ENCODE measurements at regions not wholly inside any gene's neighbourhood (a gene's known extent, or its start where the extent isn't known, plus 50 kb on each side); places are given as distances from the start of the nearest gene placed in this dataset.

DNA sequence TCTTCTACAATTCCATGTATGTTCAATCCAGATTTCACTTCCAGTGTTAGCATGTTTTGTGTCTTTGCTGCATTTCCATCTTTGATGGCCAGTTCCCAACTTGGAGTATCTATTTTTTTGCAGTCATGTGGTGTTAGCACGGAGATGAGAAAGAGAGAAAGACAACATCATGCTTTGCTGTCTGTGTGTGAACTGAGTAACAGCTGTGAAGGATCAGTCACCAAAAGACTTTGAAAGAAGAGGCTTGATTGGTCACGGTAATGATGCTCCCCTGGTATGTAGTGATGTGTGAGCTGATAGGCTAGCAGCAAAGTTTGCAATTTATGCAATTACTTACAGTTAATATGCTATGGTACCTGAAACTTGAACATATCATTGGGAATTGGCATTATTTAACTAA is 731.3 kb upstream of the NRSN1 start:
- H3K36me3 ChIP-seq (ENCODE audit: control insufficient read depth in 2 of 2, insufficient read depth in 1 of 2, low read length in 2 of 2) = no peaks in the 10 kb centered on the region
- POLR2A ChIA-PET = no interaction called here
- no peaks in the 10 kb centered on the region for H3K4me1 ChIP-seq (ENCODE audit: control insufficient read depth, insufficient read depth, low read length)
- H3K27ac ChIP-seq (ENCODE audit: extremely low read depth, low read depth, low read length) = no peak overlapping the region
- H3K9me3 ChIP-seq (ENCODE audit: control insufficient read depth, insufficient read depth, low read depth, low read length) = no peaks in the 10 kb centered on the region
- no peak overlapping the region for H3K4me3 ChIP-seq (ENCODE audit: low read depth, low read length)
- CTCF ChIA-PET = no interaction called here
- TF ChIP-seq ZNF37A (tag by site-specific recombination; IDR thresholded peaks at IDR 0.05) (no peak), ZNF513 (tag by site-specific recombination; IDR thresholded peaks at IDR 0.05) (no peak), WT1 (tag by site-specific recombination; IDR thresholded peaks at IDR 0.05) (no peak), ZNF202 (tag by site-specific recombination; IDR thresholded peaks at IDR 0.05; ENCODE audit: borderline replicate concordance) (no peak), ZNF837 (tag by site-specific recombination; IDR thresholded peaks at IDR 0.05) (no peak), SP7 (tag by site-specific recombination; IDR thresholded peaks at IDR 0.05) (no peak), ZNF24 (tag by site-specific recombination; IDR thresholded peaks at IDR 0.05) (no peak), ZNF366 (tag by site-specific recombination; conservative IDR thresholded peaks at IDR 0.05) (no peak), ZNF133 (tag by site-specific recombination; IDR thresholded peaks at IDR 0.05) (no peak), ZXDB (tag by site-specific recombination; IDR thresholded peaks at IDR 0.05) (no peak), ZNF391 (tag by site-specific recombination; IDR thresholded peaks at IDR 0.05; ENCODE audit: borderline replicate concordance, low read depth) (no peak), ZNF776 (tag by site-specific recombination; IDR thresholded peaks at IDR 0.05; ENCODE audit: borderline replicate concordance) (no peak), ZFHX2 (tag by site-specific recombination; conservative IDR thresholded peaks at IDR 0.05) (no peak), ZNF645 (tag by site-specific recombination; IDR thresholded peaks at IDR 0.05) (no peak), ZNF629 (tag by site-specific recombination; IDR thresholded peaks at IDR 0.05) (no peak)
- TF ChIP-seq, protein P1, sequence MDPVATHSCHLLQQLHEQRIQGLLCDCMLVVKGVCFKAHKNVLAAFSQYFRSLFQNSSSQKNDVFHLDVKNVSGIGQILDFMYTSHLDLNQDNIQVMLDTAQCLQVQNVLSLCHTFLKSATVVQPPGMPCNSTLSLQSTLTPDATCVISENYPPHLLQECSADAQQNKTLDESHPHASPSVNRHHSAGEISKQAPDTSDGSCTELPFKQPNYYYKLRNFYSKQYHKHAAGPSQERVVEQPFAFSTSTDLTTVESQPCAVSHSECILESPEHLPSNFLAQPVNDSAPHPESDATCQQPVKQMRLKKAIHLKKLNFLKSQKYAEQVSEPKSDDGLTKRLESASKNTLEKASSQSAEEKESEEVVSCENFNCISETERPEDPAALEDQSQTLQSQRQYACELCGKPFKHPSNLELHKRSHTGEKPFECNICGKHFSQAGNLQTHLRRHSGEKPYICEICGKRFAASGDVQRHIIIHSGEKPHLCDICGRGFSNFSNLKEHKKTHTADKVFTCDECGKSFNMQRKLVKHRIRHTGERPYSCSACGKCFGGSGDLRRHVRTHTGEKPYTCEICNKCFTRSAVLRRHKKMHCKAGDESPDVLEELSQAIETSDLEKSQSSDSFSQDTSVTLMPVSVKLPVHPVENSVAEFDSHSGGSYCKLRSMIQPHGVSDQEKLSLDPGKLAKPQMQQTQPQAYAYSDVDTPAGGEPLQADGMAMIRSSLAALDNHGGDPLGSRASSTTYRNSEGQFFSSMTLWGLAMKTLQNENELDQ (tag by site-specific recombination; IDR thresholded peaks at IDR 0.05; ENCODE audit: low read depth) = no peak
- TF ChIP-seq, protein P2, sequence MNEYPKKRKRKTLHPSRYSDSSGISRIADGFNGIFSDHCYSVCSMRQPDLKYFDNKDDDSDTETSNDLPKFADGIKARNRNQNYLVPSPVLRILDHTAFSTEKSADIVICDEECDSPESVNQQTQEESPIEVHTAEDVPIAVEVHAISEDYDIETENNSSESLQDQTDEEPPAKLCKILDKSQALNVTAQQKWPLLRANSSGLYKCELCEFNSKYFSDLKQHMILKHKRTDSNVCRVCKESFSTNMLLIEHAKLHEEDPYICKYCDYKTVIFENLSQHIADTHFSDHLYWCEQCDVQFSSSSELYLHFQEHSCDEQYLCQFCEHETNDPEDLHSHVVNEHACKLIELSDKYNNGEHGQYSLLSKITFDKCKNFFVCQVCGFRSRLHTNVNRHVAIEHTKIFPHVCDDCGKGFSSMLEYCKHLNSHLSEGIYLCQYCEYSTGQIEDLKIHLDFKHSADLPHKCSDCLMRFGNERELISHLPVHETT (tag by site-specific recombination; IDR thresholded peaks at IDR 0.05) = no peak

DNA sequence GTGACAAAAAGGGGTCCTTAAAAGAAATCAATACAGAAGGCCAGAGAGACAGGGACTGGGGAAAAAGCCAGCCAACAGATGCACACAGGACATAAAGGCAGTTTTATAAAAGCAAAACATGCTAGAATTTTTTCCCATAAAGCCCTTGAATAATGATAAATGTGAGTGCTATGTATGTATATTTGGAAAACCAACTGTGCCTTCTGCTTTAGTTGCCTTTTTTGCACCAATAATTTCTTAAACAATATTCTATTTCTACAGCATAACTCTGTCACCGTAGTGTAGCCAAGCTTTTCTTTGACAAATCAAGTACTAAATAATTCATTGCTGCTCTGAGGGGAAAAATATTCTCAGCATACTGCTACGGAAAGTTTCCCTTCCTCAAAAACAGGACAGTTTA is 730.6 kb upstream of the NRSN1 start:
- Histone ChIP-seq H3K27ac (ENCODE audit: extremely low read depth, low read depth, low read length) (no peak overlapping the region), H3K4me3 (ENCODE audit: low read depth, low read length) (no peak overlapping the region), H3K36me3 (ENCODE audit: control insufficient read depth in 2 of 2, insufficient read depth in 1 of 2, low read length in 2 of 2) (no peaks in the 10 kb centered on the region), H3K9me3 (ENCODE audit: control insufficient read depth, insufficient read depth, low read depth, low read length) (no peaks in the 10 kb centered on the region), H3K4me1 (ENCODE audit: control insufficient read depth, insufficient read depth, low read length) (no peaks in the 10 kb centered on the region)
- TF ChIP-seq EGR2 (tag by site-specific recombination; IDR thresholded peaks at IDR 0.05; ENCODE audit: low read depth) (no peak), HOXA7 (CRISPR knock-in tag; IDR thresholded peaks at IDR 0.05; ENCODE audit: borderline replicate concordance) (no peak), OSR2 (tag by site-specific recombination; IDR thresholded peaks at IDR 0.05) (no peak), ZEB2 (tag by site-specific recombination; IDR thresholded peaks at IDR 0.05) (no peak), ZNF701 (tag by site-specific recombination; IDR thresholded peaks at IDR 0.05) (no peak), GLI2 (tag by site-specific recombination; IDR thresholded peaks at IDR 0.05; ENCODE audit: borderline replicate concordance, low read depth) (no peak), ZNF670 (tag by site-specific recombination; IDR thresholded peaks at IDR 0.05; ENCODE audit: low read depth) (no peak), MZF1 (tag by site-specific recombination; IDR thresholded peaks at IDR 0.05; ENCODE audit: borderline replicate concordance) (no peak)
- TF ChIP-seq, protein P3, sequence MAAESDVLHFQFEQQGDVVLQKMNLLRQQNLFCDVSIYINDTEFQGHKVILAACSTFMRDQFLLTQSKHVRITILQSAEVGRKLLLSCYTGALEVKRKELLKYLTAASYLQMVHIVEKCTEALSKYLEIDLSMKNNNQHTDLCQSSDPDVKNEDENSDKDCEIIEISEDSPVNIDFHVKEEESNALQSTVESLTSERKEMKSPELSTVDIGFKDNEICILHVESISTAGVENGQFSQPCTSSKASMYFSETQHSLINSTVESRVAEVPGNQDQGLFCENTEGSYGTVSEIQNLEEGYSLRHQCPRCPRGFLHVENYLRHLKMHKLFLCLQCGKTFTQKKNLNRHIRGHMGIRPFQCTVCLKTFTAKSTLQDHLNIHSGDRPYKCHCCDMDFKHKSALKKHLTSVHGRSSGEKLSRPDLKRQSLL (tag by site-specific recombination; IDR thresholded peaks at IDR 0.05) = no peak
- TF ChIP-seq, protein P4, sequence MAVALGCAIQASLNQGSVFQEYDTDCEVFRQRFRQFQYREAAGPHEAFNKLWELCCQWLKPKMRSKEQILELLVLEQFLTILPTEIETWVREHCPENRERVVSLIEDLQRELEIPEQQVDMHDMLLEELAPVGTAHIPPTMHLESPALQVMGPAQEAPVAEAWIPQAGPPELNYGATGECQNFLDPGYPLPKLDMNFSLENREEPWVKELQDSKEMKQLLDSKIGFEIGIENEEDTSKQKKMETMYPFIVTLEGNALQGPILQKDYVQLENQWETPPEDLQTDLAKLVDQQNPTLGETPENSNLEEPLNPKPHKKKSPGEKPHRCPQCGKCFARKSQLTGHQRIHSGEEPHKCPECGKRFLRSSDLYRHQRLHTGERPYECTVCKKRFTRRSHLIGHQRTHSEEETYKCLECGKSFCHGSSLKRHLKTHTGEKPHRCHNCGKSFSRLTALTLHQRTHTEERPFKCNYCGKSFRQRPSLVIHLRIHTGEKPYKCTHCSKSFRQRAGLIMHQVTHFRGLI (tag by site-specific recombination; IDR thresholded peaks at IDR 0.05) = no peak
- ChIA-PET POLR2A (no interaction called here), CTCF (no interaction called here)
